HL-60 (cell line): ENCODE measurements at regions not wholly inside any gene's neighbourhood (a gene's known extent, or its start where the extent isn't known, plus 50 kb on each side); places are given as distances from the start of the nearest gene placed in this dataset.

Experiments used
- DNase-seq, 2 experiments: peaks; one replicate each; pipeline ENCODE4 v3.0.0-alpha.2; 2010 to 2020; ENCODE audit warnings: low read depth in 1 of 2, low spot score in 1 of 2
- H3K27ac ChIP-seq: fragments of 250-450 bp; sonication (Bioruptor Pico); replicated peaks from 2 replicates; pipeline ENCODE4 v1.5.1; 2020; ENCODE audit warnings: mild to moderate bottlenecking, moderate library complexity
- H3K27me3 ChIP-seq: fragments of 250-450 bp; sonication (Bioruptor Pico); 2 replicates; pipeline ENCODE4 v1.5.1; 2021; ENCODE audit warnings: mild to moderate bottlenecking, moderate library complexity; ENCODE audit not compliant: insufficient read depth, poor library complexity, severe bottlenecking
- H3K4me3 ChIP-seq: replicated peaks from 2 replicates; pipeline ENCODE4 v1.5.1; 2011; ENCODE audit warnings: mild to moderate bottlenecking, control low read depth, low read length; ENCODE audit not compliant: insufficient read depth
- GABPA ChIP-seq: IDR thresholded peaks from 2 replicates; pipeline ENCODE4 v1.6.1; 2012; ENCODE audit warnings: low read depth
- POLR2AphosphoS5 ChIP-seq: IDR thresholded peaks from 2 replicates; pipeline ENCODE4 v1.6.1; 2012; ENCODE audit warnings: low read depth
- SPI1 ChIP-seq: IDR thresholded peaks from 2 replicates; pipeline ENCODE4 v1.6.1; 2012; ENCODE audit warnings: low read depth, mild to moderate bottlenecking, borderline replicate concordance
- TF ChIP-seq, protein P1 (sequence below): IDR thresholded peaks from 2 replicates; pipeline ENCODE4 v1.6.1; 2012; ENCODE audit warnings: low read depth; ENCODE audit not compliant: insufficient replicate concordance
- TF ChIP-seq, protein P2 (sequence below): IDR thresholded peaks from one replicate; pipeline ENCODE4 v1.5.1; 2011; ENCODE audit warnings: low read length, control low read depth, inconsistent platforms; ENCODE audit not compliant: insufficient read depth

DNA sequence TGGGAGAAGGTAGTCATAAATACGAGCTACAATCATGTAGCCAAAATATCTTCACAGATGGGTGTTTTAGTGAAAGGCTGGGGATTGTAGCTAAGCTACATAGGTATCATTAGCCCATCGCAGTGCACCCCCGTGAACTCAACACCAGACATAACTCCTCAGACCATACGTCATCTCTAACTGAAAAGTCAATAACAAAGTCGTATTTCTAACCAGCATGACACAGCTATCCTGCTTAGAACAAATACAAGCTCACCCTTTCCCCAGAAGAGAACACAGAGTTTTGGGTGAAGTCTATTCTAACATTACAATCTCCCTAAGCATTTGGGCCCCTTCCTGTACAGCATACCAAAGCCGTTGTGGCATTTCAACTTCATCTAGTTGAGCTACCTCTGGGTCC is 636.6 kb upstream of the DPP6 start:
- H3K27ac ChIP-seq, result no peak overlapping the region
- TF ChIP-seq, protein P1, sequence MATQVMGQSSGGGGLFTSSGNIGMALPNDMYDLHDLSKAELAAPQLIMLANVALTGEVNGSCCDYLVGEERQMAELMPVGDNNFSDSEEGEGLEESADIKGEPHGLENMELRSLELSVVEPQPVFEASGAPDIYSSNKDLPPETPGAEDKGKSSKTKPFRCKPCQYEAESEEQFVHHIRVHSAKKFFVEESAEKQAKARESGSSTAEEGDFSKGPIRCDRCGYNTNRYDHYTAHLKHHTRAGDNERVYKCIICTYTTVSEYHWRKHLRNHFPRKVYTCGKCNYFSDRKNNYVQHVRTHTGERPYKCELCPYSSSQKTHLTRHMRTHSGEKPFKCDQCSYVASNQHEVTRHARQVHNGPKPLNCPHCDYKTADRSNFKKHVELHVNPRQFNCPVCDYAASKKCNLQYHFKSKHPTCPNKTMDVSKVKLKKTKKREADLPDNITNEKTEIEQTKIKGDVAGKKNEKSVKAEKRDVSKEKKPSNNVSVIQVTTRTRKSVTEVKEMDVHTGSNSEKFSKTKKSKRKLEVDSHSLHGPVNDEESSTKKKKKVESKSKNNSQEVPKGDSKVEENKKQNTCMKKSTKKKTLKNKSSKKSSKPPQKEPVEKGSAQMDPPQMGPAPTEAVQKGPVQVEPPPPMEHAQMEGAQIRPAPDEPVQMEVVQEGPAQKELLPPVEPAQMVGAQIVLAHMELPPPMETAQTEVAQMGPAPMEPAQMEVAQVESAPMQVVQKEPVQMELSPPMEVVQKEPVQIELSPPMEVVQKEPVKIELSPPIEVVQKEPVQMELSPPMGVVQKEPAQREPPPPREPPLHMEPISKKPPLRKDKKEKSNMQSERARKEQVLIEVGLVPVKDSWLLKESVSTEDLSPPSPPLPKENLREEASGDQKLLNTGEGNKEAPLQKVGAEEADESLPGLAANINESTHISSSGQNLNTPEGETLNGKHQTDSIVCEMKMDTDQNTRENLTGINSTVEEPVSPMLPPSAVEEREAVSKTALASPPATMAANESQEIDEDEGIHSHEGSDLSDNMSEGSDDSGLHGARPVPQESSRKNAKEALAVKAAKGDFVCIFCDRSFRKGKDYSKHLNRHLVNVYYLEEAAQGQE, result no peak
- TF ChIP-seq, protein P2, sequence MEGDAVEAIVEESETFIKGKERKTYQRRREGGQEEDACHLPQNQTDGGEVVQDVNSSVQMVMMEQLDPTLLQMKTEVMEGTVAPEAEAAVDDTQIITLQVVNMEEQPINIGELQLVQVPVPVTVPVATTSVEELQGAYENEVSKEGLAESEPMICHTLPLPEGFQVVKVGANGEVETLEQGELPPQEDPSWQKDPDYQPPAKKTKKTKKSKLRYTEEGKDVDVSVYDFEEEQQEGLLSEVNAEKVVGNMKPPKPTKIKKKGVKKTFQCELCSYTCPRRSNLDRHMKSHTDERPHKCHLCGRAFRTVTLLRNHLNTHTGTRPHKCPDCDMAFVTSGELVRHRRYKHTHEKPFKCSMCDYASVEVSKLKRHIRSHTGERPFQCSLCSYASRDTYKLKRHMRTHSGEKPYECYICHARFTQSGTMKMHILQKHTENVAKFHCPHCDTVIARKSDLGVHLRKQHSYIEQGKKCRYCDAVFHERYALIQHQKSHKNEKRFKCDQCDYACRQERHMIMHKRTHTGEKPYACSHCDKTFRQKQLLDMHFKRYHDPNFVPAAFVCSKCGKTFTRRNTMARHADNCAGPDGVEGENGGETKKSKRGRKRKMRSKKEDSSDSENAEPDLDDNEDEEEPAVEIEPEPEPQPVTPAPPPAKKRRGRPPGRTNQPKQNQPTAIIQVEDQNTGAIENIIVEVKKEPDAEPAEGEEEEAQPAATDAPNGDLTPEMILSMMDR, result no peak
- TF ChIP-seq POLR2AphosphoS5, result no peak
- no peak for TF ChIP-seq SPI1
- TF ChIP-seq GABPA, result no peak
- no peak overlapping the region for H3K4me3 ChIP-seq
- no peak for DNase-seq
- H3K27me3 ChIP-seq, result no peaks in the 10 kb centered on the region

DNA sequence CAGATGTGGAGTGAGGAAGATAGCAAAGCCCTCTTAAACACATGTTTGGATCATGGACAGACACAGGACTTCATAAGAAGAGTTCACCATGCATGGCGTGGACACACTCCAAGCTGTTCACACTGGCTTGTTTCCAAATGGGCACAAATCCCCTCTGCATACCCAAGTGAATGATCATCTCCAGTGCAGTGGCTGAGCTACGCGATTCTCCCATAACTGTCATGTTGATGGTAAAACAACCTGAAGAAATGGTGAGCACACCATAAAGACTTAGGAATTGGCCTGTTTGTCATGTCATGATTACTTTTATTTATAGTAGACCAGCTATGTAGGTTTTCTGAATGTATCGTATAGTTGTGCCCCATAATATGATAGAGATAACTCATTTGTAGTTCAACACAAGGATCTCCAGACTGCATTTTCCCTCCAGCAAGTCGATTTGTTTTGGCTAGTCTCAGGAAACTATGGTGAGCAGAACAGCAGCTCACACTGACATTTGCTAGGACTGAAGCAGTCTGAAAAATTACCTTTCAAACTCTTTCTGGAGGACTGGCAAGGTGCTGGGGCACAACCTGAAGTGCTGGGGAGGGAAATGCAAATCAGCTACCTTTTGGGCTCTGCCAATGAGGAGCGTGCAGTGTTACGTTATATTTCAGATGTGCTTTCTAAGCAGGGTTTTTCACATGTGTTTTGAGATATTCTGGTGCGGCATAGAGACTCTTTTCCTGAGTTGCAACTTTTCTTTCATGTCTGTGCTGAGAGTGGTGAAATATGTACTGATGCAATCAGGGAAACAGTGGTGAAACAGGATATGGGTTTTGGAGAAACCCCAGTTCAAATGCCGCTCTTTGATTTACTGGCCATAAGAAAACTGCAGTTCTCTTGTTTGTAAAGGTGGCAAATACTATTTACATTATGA is 629.6 kb upstream of the DPP6 start:
- no peak overlapping the region for H3K4me3 ChIP-seq
- H3K27ac ChIP-seq, result no peak overlapping the region
- H3K27me3 ChIP-seq, result peaks cover 5% of the 10 kb centered on the region
- peak in 1 of 2 experiments; percentile 45 for DNase-seq
- TF ChIP-seq, protein P1, result no peak
- TF ChIP-seq, protein P2, result no peak
- no peak for TF ChIP-seq SPI1
- TF ChIP-seq POLR2AphosphoS5, result no peak

DNA sequence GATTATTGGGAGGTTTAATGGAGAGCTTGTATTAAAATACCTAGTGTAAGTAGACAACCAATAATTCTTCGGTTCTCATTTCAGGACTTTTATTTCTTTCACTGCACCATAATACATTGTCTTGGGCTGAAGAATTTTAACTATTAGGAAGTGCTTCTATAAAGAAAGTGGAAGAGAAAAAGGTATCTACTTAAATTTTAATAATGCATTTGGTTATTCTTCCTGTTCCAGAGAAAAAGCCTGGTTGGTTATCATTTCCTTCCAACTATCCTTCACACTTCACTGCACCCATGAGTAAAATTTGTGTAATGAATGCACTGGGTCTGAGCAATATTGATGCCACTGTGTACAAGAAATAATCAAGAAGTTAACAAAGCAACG is 629.0 kb upstream of the DPP6 start:
- peaks cover 5% of the 10 kb centered on the region for H3K27me3 ChIP-seq
- DNase-seq, result no peak
- no peak overlapping the region for H3K4me3 ChIP-seq
- TF ChIP-seq GABPA (no peak), POLR2AphosphoS5 (no peak)
- TF ChIP-seq, protein P2, result no peak
- no peak overlapping the region for H3K27ac ChIP-seq

DNA sequence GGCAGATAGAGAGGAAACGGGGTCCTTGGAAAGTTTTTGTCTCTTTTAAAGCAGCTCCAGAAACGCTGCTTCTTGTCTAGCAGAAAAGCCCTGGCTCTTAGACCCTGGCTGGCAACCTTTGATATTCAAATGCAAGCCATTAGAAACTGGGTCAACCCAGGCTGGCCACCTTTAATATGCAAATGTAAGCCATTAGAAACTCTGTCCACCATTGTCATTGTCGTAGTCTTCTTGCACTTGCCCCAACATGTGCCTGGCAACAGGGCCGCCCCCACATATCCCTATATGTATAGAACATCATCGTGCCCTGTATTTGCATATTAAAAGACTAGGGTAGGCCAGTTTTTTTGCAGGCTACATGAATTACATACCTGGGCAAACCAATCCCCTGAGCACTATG is 621.3 kb upstream of the DPP6 start:
- no peak overlapping the region for H3K4me3 ChIP-seq
- no peak for DNase-seq
- no peak overlapping the region for H3K27ac ChIP-seq
- no peak for TF ChIP-seq POLR2AphosphoS5
- TF ChIP-seq SPI1, result no peak
- TF ChIP-seq, protein P2, result no peak
- TF ChIP-seq GABPA, result no peak
- no peaks in the 10 kb centered on the region for H3K27me3 ChIP-seq
